Activated CD4-positive, alpha-beta T cell treated with anti-CD3 and anti-CD28 coated beads for 36 hours (primary cell): ENCODE measurements at regions not wholly inside any gene's neighbourhood (a gene's known extent, or its start where the extent isn't known, plus 50 kb on each side); places are given as distances from the start of the nearest gene placed in this dataset.

Experiments
- ATAC-seq: fragments of 200-7000 bp; cut with Tn5 transposase; one replicate; pipeline ENCODE4 v1.10.0; 2021; ENCODE audit warnings: mild to moderate bottlenecking, moderate library complexity
- CTCF ChIA-PET: fragments of 350-600 bp; sonication (Branson Sonifier 250); formaldehyde crosslinking; loops from one replicate; lab custom pipeline; 2021; ENCODE audit warnings: antibody characterized with exemption; lab: Charles Lee
- POLR2A ChIA-PET: fragments of 350-600 bp; sonication (Branson Sonifier 250); formaldehyde crosslinking; loops from one replicate; lab custom pipeline; 2021; ENCODE audit warnings: antibody characterized with exemption, inconsistent platforms; lab: Charles Lee
- DNase-seq: peaks from one replicate; pipeline ENCODE4 v3.0.0-alpha.2; 2020
- H3K27ac Mint-ChIP-seq: one replicate; pipeline ENCODE4 v1.8.0; 2021; ENCODE audit warnings: mixed read lengths
- H3K27me3 Mint-ChIP-seq: one replicate; pipeline ENCODE4 v1.8.0; 2021; ENCODE audit warnings: mixed read lengths
- H3K36me3 Mint-ChIP-seq: one replicate; pipeline ENCODE4 v1.8.0; 2021; ENCODE audit warnings: low read depth, mixed read lengths
- H3K4me1 Mint-ChIP-seq: one replicate; pipeline ENCODE4 v1.8.0; 2021; ENCODE audit warnings: mixed read lengths
- H3K4me3 Mint-ChIP-seq: one replicate; pipeline ENCODE4 v1.8.0; 2021; ENCODE audit warnings: mild to moderate bottlenecking, moderate library complexity, mixed read lengths
- H3K9me3 Mint-ChIP-seq: one replicate; pipeline ENCODE4 v1.8.0; 2021; ENCODE audit warnings: low read depth, mixed read lengths
- intact Hi-C, 2 experiments: fragments of 100-400 bp; cut with DNase I in 1 of 2; cut with micrococcal nuclease in 1 of 2; formaldehyde crosslinking; loops; one replicate each; pipeline versions ENCODE4 v1.14.2 to v1.15.1; 2022 to 2024; cut with DNase I, micrococcal nuclease

- H3K4me1 Mint-ChIP-seq, result no peaks in the 10 kb centered on the region
- no peaks in the 10 kb centered on the region for H3K36me3 Mint-ChIP-seq
- no peak for DNase-seq
- ChIA-PET POLR2A (no interaction called here), CTCF (no interaction called here)
- H3K27ac Mint-ChIP-seq, result no peak overlapping the region
- peaks cover 7% of the 10 kb centered on the region for H3K9me3 Mint-ChIP-seq
- no peak overlapping the region for H3K4me3 Mint-ChIP-seq
- intact Hi-C loops, result no loop called here
- ATAC-seq, result no peak
- H3K27me3 Mint-ChIP-seq, result no peaks in the 10 kb centered on the region
Measured at GRCh38 chr13:81637457-81637856, 1296.5 kb upstream of the SPRY2 start.

GRCh38 chr13:81636120-81636519, 1295.2 kb upstream of the SPRY2 start:
- ChIA-PET POLR2A (no interaction called here), CTCF (no interaction called here)
- no peaks in the 10 kb centered on the region for H3K27me3 Mint-ChIP-seq
- H3K27ac Mint-ChIP-seq, result no peak overlapping the region
- intact Hi-C loops, result no loop called here
- ATAC-seq, result no peak
- H3K36me3 Mint-ChIP-seq, result no peaks in the 10 kb centered on the region
- DNase-seq, result no peak
- peaks cover 8% of the 10 kb centered on the region for H3K9me3 Mint-ChIP-seq
- H3K4me3 Mint-ChIP-seq, result no peak overlapping the region
- no peaks in the 10 kb centered on the region for H3K4me1 Mint-ChIP-seq

GRCh38 chr13:81615031-81615430, 1274.1 kb upstream of the SPRY2 start:
- DNase-seq (no peak), ATAC-seq (no peak)
- no peak overlapping the region for H3K27ac Mint-ChIP-seq
- no peak overlapping the region for H3K4me3 Mint-ChIP-seq
- no peaks in the 10 kb centered on the region for H3K27me3 Mint-ChIP-seq
- H3K4me1 Mint-ChIP-seq, result no peaks in the 10 kb centered on the region
- H3K36me3 Mint-ChIP-seq, result no peaks in the 10 kb centered on the region
- H3K9me3 Mint-ChIP-seq, result peaks cover 15% of the 10 kb centered on the region
- POLR2A ChIA-PET, result no interaction called here
- CTCF ChIA-PET, result no interaction called here
- intact Hi-C loops, result no loop called here

- CTCF ChIA-PET, result no interaction called here
- no peaks in the 10 kb centered on the region for H3K36me3 Mint-ChIP-seq
Measured at GRCh38 chr13:81610644-81611043, 1269.7 kb upstream of the SPRY2 start.

GRCh38 chr13:81609335-81609734, 1268.4 kb upstream of the SPRY2 start:
- H3K36me3 Mint-ChIP-seq, result no peaks in the 10 kb centered on the region
- intact Hi-C loops, result no loop called here
- no peaks in the 10 kb centered on the region for H3K27me3 Mint-ChIP-seq
- DNase-seq (no peak), ATAC-seq (no peak)
- ChIA-PET CTCF (no interaction called here), POLR2A (no interaction called here)
- H3K9me3 Mint-ChIP-seq, result peaks cover 9% of the 10 kb centered on the region
- H3K4me1 Mint-ChIP-seq, result no peaks in the 10 kb centered on the region
- no peak overlapping the region for H3K27ac Mint-ChIP-seq
- no peak overlapping the region for H3K4me3 Mint-ChIP-seq

More at GRCh38 chr13:81610644-81611043, 1269.7 kb upstream of the SPRY2 start:
- no peaks in the 10 kb centered on the region for H3K4me1 Mint-ChIP-seq
- intact Hi-C loops, result no loop called here
- H3K27ac Mint-ChIP-seq, result no peak overlapping the region
- H3K9me3 Mint-ChIP-seq, result peaks cover 12% of the 10 kb centered on the region
- POLR2A ChIA-PET, result no interaction called here
- H3K27me3 Mint-ChIP-seq, result no peaks in the 10 kb centered on the region
- no peak for DNase-seq
- ATAC-seq, result no peak
- no peak overlapping the region for H3K4me3 Mint-ChIP-seq

- H3K4me3 Mint-ChIP-seq, result no peak overlapping the region
- H3K36me3 Mint-ChIP-seq, result no peaks in the 10 kb centered on the region
- H3K27ac Mint-ChIP-seq, result no peak overlapping the region
- H3K27me3 Mint-ChIP-seq, result no peaks in the 10 kb centered on the region
- CTCF ChIA-PET, result no interaction called here
- H3K9me3 Mint-ChIP-seq, result peaks cover 7% of the 10 kb centered on the region
- POLR2A ChIA-PET, result no interaction called here
- ATAC-seq (no peak), DNase-seq (no peak)
- no peaks in the 10 kb centered on the region for H3K4me1 Mint-ChIP-seq
- intact Hi-C loops, result no loop called here
Measured at GRCh38 chr13:81606074-81606473, 1265.1 kb upstream of the SPRY2 start.

- DNase-seq (no peak), ATAC-seq (no peak)
- intact Hi-C loops, result no loop called here
- Mint-ChIP-seq H3K36me3 (no peaks in the 10 kb centered on the region), H3K27ac (no peak overlapping the region), H3K4me3 (no peak overlapping the region), H3K9me3 (peaks cover 10% of the 10 kb centered on the region), H3K4me1 (no peaks in the 10 kb centered on the region), H3K27me3 (no peaks in the 10 kb centered on the region)
- CTCF ChIA-PET, result no interaction called here
- POLR2A ChIA-PET, result no interaction called here
Measured at GRCh38 chr13:81602241-81602640, 1261.3 kb upstream of the SPRY2 start.

GRCh38 chr13:81597101-81597500, 1256.2 kb upstream of the SPRY2 start:
- H3K4me3 Mint-ChIP-seq, result no peak overlapping the region
- no peaks in the 10 kb centered on the region for H3K27me3 Mint-ChIP-seq
- POLR2A ChIA-PET, result no interaction called here
- H3K27ac Mint-ChIP-seq, result no peak overlapping the region
- ATAC-seq (no peak), DNase-seq (no peak)
- H3K36me3 Mint-ChIP-seq, result no peaks in the 10 kb centered on the region
- intact Hi-C loops, result no loop called here
- H3K4me1 Mint-ChIP-seq, result no peaks in the 10 kb centered on the region
- peaks cover 10% of the 10 kb centered on the region for H3K9me3 Mint-ChIP-seq
- CTCF ChIA-PET, result no interaction called here

GRCh38 chr13:81596224-81596753, 1255.4 kb upstream of the SPRY2 start:
- no peak overlapping the region for H3K4me3 Mint-ChIP-seq
- DNase-seq (no peak), ATAC-seq (no peak)
- no peaks in the 10 kb centered on the region for H3K27me3 Mint-ChIP-seq
- H3K9me3 Mint-ChIP-seq, result peaks cover 7% of the 10 kb centered on the region
- no peak overlapping the region for H3K27ac Mint-ChIP-seq
- no peaks in the 10 kb centered on the region for H3K4me1 Mint-ChIP-seq
- ChIA-PET POLR2A (no interaction called here), CTCF (no interaction called here)
- no peaks in the 10 kb centered on the region for H3K36me3 Mint-ChIP-seq
- intact Hi-C loops, result no loop called here

GRCh38 chr13:81591528-81592220, 1250.7 kb upstream of the SPRY2 start:
- H3K9me3 Mint-ChIP-seq, result peaks cover under 1% of the 10 kb centered on the region
- H3K4me1 Mint-ChIP-seq, result no peaks in the 10 kb centered on the region
- ATAC-seq, result no peak
- intact Hi-C loops, result no loop called here
- no peak overlapping the region for H3K4me3 Mint-ChIP-seq
- POLR2A ChIA-PET, result no interaction called here
- no peak overlapping the region for H3K27ac Mint-ChIP-seq
- no peaks in the 10 kb centered on the region for H3K27me3 Mint-ChIP-seq
- CTCF ChIA-PET, result no interaction called here
- no peaks in the 10 kb centered on the region for H3K36me3 Mint-ChIP-seq
- no peak for DNase-seq

- no peaks in the 10 kb centered on the region for H3K4me1 Mint-ChIP-seq
- ChIA-PET CTCF (interaction anchor here (0.7 kb wide), 1 partner anchor 580 kb away, joined by 3 read pairs; no protein-coding TSS in a partner anchor), POLR2A (no interaction called here)
- H3K27ac Mint-ChIP-seq, result no peak overlapping the region
- intact Hi-C loops, result no loop called here
- ATAC-seq (no peak), DNase-seq (no peak)
- H3K36me3 Mint-ChIP-seq, result no peaks in the 10 kb centered on the region
- H3K9me3 Mint-ChIP-seq, result peaks cover 4% of the 10 kb centered on the region
- H3K27me3 Mint-ChIP-seq, result no peaks in the 10 kb centered on the region
- H3K4me3 Mint-ChIP-seq, result no peak overlapping the region
Measured at GRCh38 chr13:81582381-81582780, 1241.5 kb upstream of the SPRY2 start.

- ATAC-seq, result no peak
- Mint-ChIP-seq H3K4me1 (no peaks in the 10 kb centered on the region), H3K4me3 (no peak overlapping the region), H3K9me3 (peaks cover 5% of the 10 kb centered on the region), H3K27ac (no peak overlapping the region), H3K36me3 (no peaks in the 10 kb centered on the region), H3K27me3 (no peaks in the 10 kb centered on the region)
- ChIA-PET CTCF (no interaction called here), POLR2A (no interaction called here)
- intact Hi-C loops, result no loop called here
- no peak for DNase-seq
Measured at GRCh38 chr13:81577601-81578195, 1236.8 kb upstream of the SPRY2 start.
